DOHH2 (cell line): ENCODE measurements at regions not wholly inside any gene's neighbourhood (a gene's known extent, or its start where the extent isn't known, plus 50 kb on each side); places are given as distances from the start of the nearest gene placed in this dataset.

ENCODE experiments used
- H3F3A ChIP-seq: fragments of 200-600 bp; sonication (generic), shearing (Covaris generic); 2 replicates; pipeline ENCODE4 v1.6.0; 2016; ENCODE audit warnings: antibody characterized with exemption, mild to moderate bottlenecking; ENCODE audit not compliant: control insufficient read depth, insufficient read depth
- H3K27ac ChIP-seq: fragments of 200-600 bp; sonication (generic); 2 replicates; pipeline ENCODE4 v1.5.1; 2014; ENCODE audit warnings: low read depth, mild to moderate bottlenecking, low read length, moderate library complexity
- H3K27me3 ChIP-seq: fragments of 200-600 bp; sonication (generic); 2 replicates; pipeline ENCODE4 v1.6.1; 2014; ENCODE audit warnings: mild to moderate bottlenecking, low read length, mixed read lengths; ENCODE audit not compliant: control insufficient read depth
- H3K36me3 ChIP-seq: fragments of 200-600 bp; sonication (generic); 2 replicates; pipeline ENCODE4 v1.6.1; 2014; ENCODE audit warnings: mild to moderate bottlenecking, low read length, moderate library complexity, mixed read lengths; ENCODE audit not compliant: control insufficient read depth
- H3K4me1 ChIP-seq: fragments of 200-600 bp; sonication (generic); 2 replicates; pipeline ENCODE4 v1.6.1; 2014; ENCODE audit warnings: mild to moderate bottlenecking, low read length, mixed read lengths; ENCODE audit not compliant: control insufficient read depth
- H3K4me2 ChIP-seq: fragments of 200-600 bp; sonication (generic); 2 replicates; pipeline ENCODE4 v1.6.0; 2014; ENCODE audit warnings: mild to moderate bottlenecking, low read length, moderate library complexity
- H3K4me3 ChIP-seq: fragments of 200-600 bp; sonication (generic); 2 replicates; pipeline ENCODE4 v1.5.1; 2014; ENCODE audit warnings: mild to moderate bottlenecking, low read length, mixed read lengths
- H3K79me2 ChIP-seq: fragments of 200-600 bp; sonication (generic); 2 replicates; pipeline ENCODE4 v1.6.1; 2014; ENCODE audit warnings: mild to moderate bottlenecking, low read length, mixed read lengths; ENCODE audit not compliant: control insufficient read depth
- H3K9me2 ChIP-seq: fragments of 200-600 bp; sonication (generic); replicated peaks from 2 replicates; pipeline ENCODE4 v1.6.1; 2014; ENCODE audit warnings: mild to moderate bottlenecking, low read length, mixed read lengths; ENCODE audit not compliant: control insufficient read depth
- H3K9me3 ChIP-seq: fragments of 200-600 bp; sonication (generic); 2 replicates; pipeline ENCODE4 v1.6.1; 2014; ENCODE audit warnings: antibody characterized with exemption, low read length, mixed read lengths; ENCODE audit not compliant: control insufficient read depth, insufficient read depth
- H4K20me1 ChIP-seq: fragments of 200-600 bp; sonication (generic); 2 replicates; pipeline ENCODE4 v1.6.0; 2014; ENCODE audit warnings: low read depth, mild to moderate bottlenecking, antibody characterized with exemption, low read length, moderate library complexity; ENCODE audit not compliant: control insufficient read depth, insufficient read depth
- EZH2phosphoT487 ChIP-seq: fragments of 200-600 bp; sonication (generic); IDR thresholded peaks from 2 replicates; pipeline ENCODE4 v1.6.1; 2017; ENCODE audit warnings: borderline replicate concordance, mild to moderate bottlenecking, antibody characterized with exemption, low read length, moderate library complexity, mixed read lengths
- TF ChIP-seq, protein P1 (sequence below): fragments of 200-600 bp; sonication (generic); IDR thresholded peaks from one replicate; pipeline ENCODE4 v1.5.1; 2014; ENCODE audit warnings: antibody characterized with exemption, mild to moderate bottlenecking, low read depth, low read length; ENCODE audit not compliant: poor library complexity, severe bottlenecking

DNA sequence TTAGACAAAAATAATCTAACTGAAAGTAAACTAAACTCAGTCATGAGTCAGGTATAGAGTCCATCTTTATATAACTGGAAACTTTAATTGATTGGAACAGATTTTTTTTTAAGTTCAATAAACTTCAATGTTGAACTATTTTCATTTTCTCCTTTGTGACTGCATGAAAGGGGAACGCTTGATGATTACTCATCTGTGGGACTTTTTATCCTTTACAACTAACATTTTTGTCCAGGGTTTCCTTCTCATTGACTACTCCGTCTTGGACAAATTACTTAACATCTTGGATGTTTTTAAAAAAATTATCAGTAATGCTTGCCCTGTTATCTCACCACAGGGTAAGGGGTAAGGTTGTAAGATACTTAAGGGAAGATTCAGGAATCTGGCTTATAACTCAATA lies 1658.4 kb downstream of the MAT2B start:
- TF ChIP-seq, protein P1, sequence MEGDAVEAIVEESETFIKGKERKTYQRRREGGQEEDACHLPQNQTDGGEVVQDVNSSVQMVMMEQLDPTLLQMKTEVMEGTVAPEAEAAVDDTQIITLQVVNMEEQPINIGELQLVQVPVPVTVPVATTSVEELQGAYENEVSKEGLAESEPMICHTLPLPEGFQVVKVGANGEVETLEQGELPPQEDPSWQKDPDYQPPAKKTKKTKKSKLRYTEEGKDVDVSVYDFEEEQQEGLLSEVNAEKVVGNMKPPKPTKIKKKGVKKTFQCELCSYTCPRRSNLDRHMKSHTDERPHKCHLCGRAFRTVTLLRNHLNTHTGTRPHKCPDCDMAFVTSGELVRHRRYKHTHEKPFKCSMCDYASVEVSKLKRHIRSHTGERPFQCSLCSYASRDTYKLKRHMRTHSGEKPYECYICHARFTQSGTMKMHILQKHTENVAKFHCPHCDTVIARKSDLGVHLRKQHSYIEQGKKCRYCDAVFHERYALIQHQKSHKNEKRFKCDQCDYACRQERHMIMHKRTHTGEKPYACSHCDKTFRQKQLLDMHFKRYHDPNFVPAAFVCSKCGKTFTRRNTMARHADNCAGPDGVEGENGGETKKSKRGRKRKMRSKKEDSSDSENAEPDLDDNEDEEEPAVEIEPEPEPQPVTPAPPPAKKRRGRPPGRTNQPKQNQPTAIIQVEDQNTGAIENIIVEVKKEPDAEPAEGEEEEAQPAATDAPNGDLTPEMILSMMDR: no peak
- H3K27ac ChIP-seq: no peak overlapping the region
- no peaks in the 10 kb centered on the region for H3F3A ChIP-seq
- H3K36me3 ChIP-seq: no peaks in the 10 kb centered on the region
- H3K4me3 ChIP-seq: no peak overlapping the region
- H3K4me2 ChIP-seq: no peak overlapping the region
- H3K27me3 ChIP-seq: no peaks in the 10 kb centered on the region
- H3K9me2 ChIP-seq: no peaks in the 10 kb centered on the region
- no peaks in the 10 kb centered on the region for H3K4me1 ChIP-seq
- H3K9me3 ChIP-seq: no peaks in the 10 kb centered on the region
- no peaks in the 10 kb centered on the region for H4K20me1 ChIP-seq
- H3K79me2 ChIP-seq: no peaks in the 10 kb centered on the region

DNA sequence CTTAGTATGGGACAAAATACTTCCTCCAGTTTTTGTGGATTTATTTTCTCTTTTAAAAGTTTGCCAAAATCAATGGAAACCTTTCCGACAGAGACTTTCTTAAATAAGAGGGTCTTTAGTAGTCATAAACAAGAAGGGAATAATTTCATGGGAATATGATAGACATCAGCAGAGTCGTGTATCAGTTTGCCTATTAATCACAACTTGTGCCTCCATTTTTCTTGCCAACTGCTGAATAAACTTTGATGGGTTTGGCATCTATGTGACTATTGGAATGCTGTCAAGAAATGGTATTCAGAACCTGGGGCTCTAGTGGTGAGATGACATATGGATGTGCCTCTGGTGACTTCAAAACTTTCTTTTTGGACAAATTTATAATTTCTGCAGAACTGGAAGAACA lies 1668.2 kb downstream of the MAT2B start:
- TF ChIP-seq EZH2phosphoT487: no peak
- TF ChIP-seq, protein P1: no peak
- H3K9me3 ChIP-seq: no peaks in the 10 kb centered on the region
- no peaks in the 10 kb centered on the region for H3K79me2 ChIP-seq
- no peak overlapping the region for H3K27ac ChIP-seq
- no peaks in the 10 kb centered on the region for H3K27me3 ChIP-seq
- no peak overlapping the region for H3K4me3 ChIP-seq
- no peaks in the 10 kb centered on the region for H3K36me3 ChIP-seq
- H4K20me1 ChIP-seq: no peaks in the 10 kb centered on the region
- no peaks in the 10 kb centered on the region for H3F3A ChIP-seq
- no peak overlapping the region for H3K4me2 ChIP-seq
- no peaks in the 10 kb centered on the region for H3K9me2 ChIP-seq
- no peaks in the 10 kb centered on the region for H3K4me1 ChIP-seq

DNA sequence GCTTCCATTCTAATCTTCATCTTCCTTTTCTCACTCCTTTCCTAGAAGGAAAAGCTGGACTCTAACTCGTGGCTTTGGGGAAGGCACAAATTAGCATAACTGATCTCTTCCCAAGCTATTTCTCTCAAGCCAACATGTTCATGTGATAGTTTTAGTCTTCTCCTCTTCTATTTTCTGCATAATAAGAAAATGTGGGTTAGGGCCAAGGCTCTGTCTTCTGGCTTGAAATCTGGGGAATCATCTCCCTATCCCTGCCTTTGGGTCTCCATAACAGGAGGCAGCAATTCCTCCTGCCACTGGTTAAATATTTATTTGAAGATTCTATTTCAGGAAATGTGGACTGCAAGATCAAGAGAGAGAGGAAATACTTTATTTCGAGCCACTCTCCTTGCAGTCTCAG lies 1669.6 kb downstream of the MAT2B start:
- Histone ChIP-seq H3K9me2 (no peaks in the 10 kb centered on the region), H3K4me1 (no peaks in the 10 kb centered on the region), H3K4me2 (no peak overlapping the region)

More for the DNA sequence above, 1669.6 kb downstream of the MAT2B start:
- TF ChIP-seq EZH2phosphoT487: no peak
- TF ChIP-seq, protein P1: no peak
- Histone ChIP-seq H3K4me3 (no peak overlapping the region), H3K79me2 (no peaks in the 10 kb centered on the region), H3K9me3 (no peaks in the 10 kb centered on the region), H3K27ac (no peak overlapping the region), H3K27me3 (no peaks in the 10 kb centered on the region), H4K20me1 (no peaks in the 10 kb centered on the region), H3F3A (no peaks in the 10 kb centered on the region), H3K36me3 (no peaks in the 10 kb centered on the region)
